SK-N-SH (cell line): ENCODE measurements at regions not wholly inside any gene's neighbourhood (a gene's known extent, or its start where the extent isn't known, plus 50 kb on each side); places are given as distances from the start of the nearest gene placed in this dataset.

ENCODE experiments used
- CTCF ChIA-PET: fragments of 300-600, 350-600 bp; formaldehyde crosslinking; extraction: SDS; loops from one replicate; lab custom pipeline; 2021; lab: Yijun Ruan, JAX
- POLR2A ChIA-PET: fragments of 350-600 bp; sonication (Branson Sonifier 250); formaldehyde crosslinking; extraction: SDS; loops from one replicate; lab custom pipeline; 2020; ENCODE audit warnings: antibody characterized with exemption, inconsistent platforms; lab: Yijun Ruan, JAX
- DNase-seq: peaks from one replicate; pipeline ENCODE4 v3.0.0; 2012
- H2AFZ ChIP-seq: fragments of 200-600 bp; sonication (generic); 2 replicates; pipeline ENCODE4 v1.8.1; 2016; ENCODE audit warnings: antibody characterized with exemption, mild to moderate bottlenecking, low read depth
- H3F3A ChIP-seq: fragments of 200-600 bp; sonication (generic); replicated peaks from 2 replicates; pipeline ENCODE3; 2016; ENCODE audit warnings: antibody characterized with exemption, mild to moderate bottlenecking; ENCODE audit not compliant: insufficient read depth
- H3K27ac ChIP-seq, 2 experiments: fragments of 200-500 bp in 1 of 2; fragments of 200-600 bp in 1 of 2; sonication (Bioruptor generic) in 1 of 2; sonication (generic), shearing (Covaris generic) in 1 of 2; 2 replicates each; pipeline versions ENCODE4 v1.5.1 to v1.6.1; 2014 to 2016; ENCODE audit warnings: low read depth in 2 of 2, inconsistent platforms in 1 of 2, low read length in 1 of 2, mild to moderate bottlenecking in 1 of 2, mixed read lengths in 1 of 2
- H3K27me3 ChIP-seq: fragments of 200-600 bp; sonication (generic), shearing (Covaris generic); 2 replicates; pipeline ENCODE4 v1.6.1; 2016; ENCODE audit warnings: mixed run types; ENCODE audit not compliant: insufficient read depth
- H3K36me3 ChIP-seq, 2 experiments: fragments of 200-500 bp in 1 of 2; fragments of 200-600 bp in 1 of 2; sonication (Bioruptor generic) in 1 of 2; sonication (generic) in 1 of 2; replicated peaks in 1 of 2; 2 replicates each; pipeline versions ENCODE3 to v1.5.1; 2014 to 2016; ENCODE audit warnings: low read length in 1 of 2, mild to moderate bottlenecking in 1 of 2; ENCODE audit not compliant: insufficient read depth in 2 of 2, control insufficient read depth in 1 of 2
- H3K4me1 ChIP-seq, 2 experiments: fragments of 200-500 bp in 1 of 2; fragments of 200-600 bp in 1 of 2; sonication (Bioruptor generic) in 1 of 2; sonication (generic), shearing (Covaris generic) in 1 of 2; 2 replicates each; pipeline versions ENCODE4 v1.5.1 to v1.6.1; 2014 to 2016; ENCODE audit warnings: low read depth in 1 of 2, low read length in 1 of 2, mixed run types in 1 of 2; ENCODE audit not compliant: insufficient read depth in 2 of 2, control insufficient read depth in 1 of 2
- H3K4me2 ChIP-seq: fragments of 200-600 bp; sonication (generic), shearing (Covaris generic); 2 replicates; pipeline ENCODE4 v1.6.1; 2017; ENCODE audit warnings: mixed run types
- H3K4me3 ChIP-seq, 2 experiments: fragments of 200-500 bp in 1 of 2; fragments of 200-600 bp in 1 of 2; sonication (Bioruptor generic) in 1 of 2; sonication (generic), shearing (Covaris generic) in 1 of 2; 2 replicates each; pipeline versions ENCODE4 v1.5.1 to v1.8.1; 2014 to 2016; ENCODE audit warnings: low read depth in 2 of 2, inconsistent platforms in 1 of 2, low read length in 1 of 2, mild to moderate bottlenecking in 1 of 2, mixed read lengths in 1 of 2, moderate library complexity in 1 of 2
- H3K79me2 ChIP-seq: fragments of 200-600 bp; sonication (generic); 2 replicates; pipeline ENCODE4 v1.8.1; 2017; ENCODE audit warnings: mild to moderate bottlenecking; ENCODE audit not compliant: insufficient read depth
- H3K9ac ChIP-seq: fragments of 200-600 bp; sonication (generic); 2 replicates; pipeline ENCODE4 v1.6.1; 2017; ENCODE audit warnings: mixed run types
- H3K9me2 ChIP-seq: fragments of 200-600 bp; sonication (generic); 2 replicates; pipeline ENCODE4 v1.6.1; 2017; ENCODE audit warnings: mixed run types
- H3K9me3 ChIP-seq: fragments of 200-600 bp; sonication (generic); 2 replicates; pipeline ENCODE4 v1.6.1; 2017; ENCODE audit warnings: mixed run types, mild to moderate bottlenecking, moderate library complexity
- H4K20me1 ChIP-seq: fragments of 200-600 bp; sonication (generic); 2 replicates; pipeline ENCODE4 v1.6.1; 2017; ENCODE audit warnings: mild to moderate bottlenecking, mixed run types; ENCODE audit not compliant: insufficient read depth
- CHD2 ChIP-seq: fragments of 150-350 bp; IDR thresholded peaks from 2 replicates; pipeline ENCODE4 v1.6.1; 2018; ENCODE audit warnings: low read length; ENCODE audit not compliant: partially characterized antibody
- FOSL2 ChIP-seq: IDR thresholded peaks from 2 replicates; pipeline ENCODE4 v1.4.0; 2012; ENCODE audit warnings: low read depth, mild to moderate bottlenecking, moderate library complexity, borderline replicate concordance
- FOXJ3 ChIP-seq: sonication (generic); formaldehyde crosslinking; IDR thresholded peaks from 2 replicates; pipeline ENCODE4 v1.5.1; 2020; ENCODE audit warnings: mild to moderate bottlenecking, missing genetic modification reagents
- GATA2 ChIP-seq: sonication (generic); formaldehyde crosslinking; IDR thresholded peaks from 2 replicates; pipeline ENCODE4 v1.5.0; 2020; ENCODE audit warnings: mild to moderate bottlenecking, missing genetic modification reagents
- JUND ChIP-seq: IDR thresholded peaks from 2 replicates; pipeline ENCODE4 v1.4.0; 2012
- MEF2A ChIP-seq: IDR thresholded peaks from 2 replicates; pipeline ENCODE4 v1.4.0; 2012; ENCODE audit warnings: low read depth, borderline replicate concordance
- NRF1 ChIP-seq: IDR thresholded peaks from 2 replicates; pipeline ENCODE4 v1.6.1; 2012; ENCODE audit warnings: low read depth, mild to moderate bottlenecking, low read length
- POLR2AphosphoS5 ChIP-seq: IDR thresholded peaks from 2 replicates; pipeline ENCODE4 v1.6.1; 2012; ENCODE audit warnings: low read depth, low read length
- RFX5 ChIP-seq: IDR thresholded peaks from 2 replicates; pipeline ENCODE4 v1.6.1; 2012; ENCODE audit warnings: mild to moderate bottlenecking, improper control_type of control experiment, low read length
- RXRA ChIP-seq: IDR thresholded peaks from 2 replicates; pipeline ENCODE4 v1.4.0; 2012; ENCODE audit warnings: low read depth, mild to moderate bottlenecking, borderline replicate concordance
- TCF12 ChIP-seq: IDR thresholded peaks from 2 replicates; pipeline ENCODE4 v1.4.0; 2012
- TEAD4 ChIP-seq: IDR thresholded peaks from 2 replicates; pipeline ENCODE4 v1.4.0; 2012; ENCODE audit warnings: mild to moderate bottlenecking, borderline replicate concordance; ENCODE audit not compliant: insufficient read depth
- YY1 ChIP-seq: IDR thresholded peaks from 2 replicates; pipeline ENCODE4 v1.4.0; 2012; ENCODE audit warnings: low read depth, mild to moderate bottlenecking
- WGBS: methylation state at CpG from one replicate; pipeline ENCODE4 v1.1.6; 2017; ENCODE audit warnings: low lambda C conversion rate; 5-methylcytosine and 5-hydroxymethylcytosine counted together
- TF ChIP-seq, protein P1 (sequence below): IDR thresholded peaks from 2 replicates; pipeline ENCODE4 v1.4.0; 2012; ENCODE audit warnings: low read depth, borderline replicate concordance
- TF ChIP-seq, protein P2 (sequence below): fragments of 150-350 bp; IDR thresholded peaks from 2 replicates; pipeline ENCODE4 v1.6.1; 2016; ENCODE audit warnings: mild to moderate bottlenecking, low read depth, low read length

DNA sequence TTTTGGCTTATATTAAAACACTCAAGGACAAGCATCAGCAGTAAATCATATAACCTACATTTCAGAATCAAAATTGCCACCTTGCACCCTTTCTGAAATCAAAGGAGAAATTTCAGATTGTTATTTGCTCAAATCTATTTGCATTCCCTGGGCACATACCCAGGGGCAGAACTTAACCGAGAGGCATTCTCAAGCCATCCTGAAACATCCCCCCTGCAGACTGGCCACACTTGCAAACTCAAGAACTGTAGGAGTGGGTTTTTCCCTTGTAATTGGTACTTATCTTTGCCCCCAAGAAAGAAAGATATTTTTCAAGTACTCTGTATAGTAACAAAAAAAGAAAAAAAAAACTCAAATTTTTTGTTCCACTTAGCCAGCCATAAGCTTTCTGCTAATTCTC is 213.6 kb upstream of the ESRRG start:
- Histone ChIP-seq H2AFZ (no peak overlapping the region), H3F3A (no peaks in the 10 kb centered on the region), H3K9me3 (no peaks in the 10 kb centered on the region), H3K9ac (no peak overlapping the region), H3K4me3 (no peak overlapping the region), H3K36me3 (no peaks in the 10 kb centered on the region), H3K79me2 (no peaks in the 10 kb centered on the region), H3K4me1 (peaks cover 0 to 5% of the 10 kb centered on the region in 2 experiments; a peak in 1 of 4 replicates), H3K27me3 (no peaks in the 10 kb centered on the region), H4K20me1 (no peaks in the 10 kb centered on the region), H3K9me2 (no peaks in the 10 kb centered on the region), H3K4me2 (no peak overlapping the region), H3K27ac (no peak overlapping the region; a peak in 1 of 4 replicates)
- ChIA-PET CTCF (no interaction called here), POLR2A (interaction anchor here (0.7 kb wide), 1 partner anchor 16 kb away, joined by 3 read pairs; no protein-coding TSS in a partner anchor)
- no peak for DNase-seq
- TF ChIP-seq JUND (no peak), NRF1 (no peak), RXRA (no peak), RFX5 (no peak), GATA2 (CRISPR knock-in tag) (no peak), CHD2 (no peak)
- TF ChIP-seq, protein P1, sequence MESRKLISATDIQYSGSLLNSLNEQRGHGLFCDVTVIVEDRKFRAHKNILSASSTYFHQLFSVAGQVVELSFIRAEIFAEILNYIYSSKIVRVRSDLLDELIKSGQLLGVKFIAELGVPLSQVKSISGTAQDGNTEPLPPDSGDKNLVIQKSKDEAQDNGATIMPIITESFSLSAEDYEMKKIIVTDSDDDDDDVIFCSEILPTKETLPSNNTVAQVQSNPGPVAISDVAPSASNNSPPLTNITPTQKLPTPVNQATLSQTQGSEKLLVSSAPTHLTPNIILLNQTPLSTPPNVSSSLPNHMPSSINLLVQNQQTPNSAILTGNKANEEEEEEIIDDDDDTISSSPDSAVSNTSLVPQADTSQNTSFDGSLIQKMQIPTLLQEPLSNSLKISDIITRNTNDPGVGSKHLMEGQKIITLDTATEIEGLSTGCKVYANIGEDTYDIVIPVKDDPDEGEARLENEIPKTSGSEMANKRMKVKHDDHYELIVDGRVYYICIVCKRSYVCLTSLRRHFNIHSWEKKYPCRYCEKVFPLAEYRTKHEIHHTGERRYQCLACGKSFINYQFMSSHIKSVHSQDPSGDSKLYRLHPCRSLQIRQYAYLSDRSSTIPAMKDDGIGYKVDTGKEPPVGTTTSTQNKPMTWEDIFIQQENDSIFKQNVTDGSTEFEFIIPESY = no peak
- TF ChIP-seq, protein P2, sequence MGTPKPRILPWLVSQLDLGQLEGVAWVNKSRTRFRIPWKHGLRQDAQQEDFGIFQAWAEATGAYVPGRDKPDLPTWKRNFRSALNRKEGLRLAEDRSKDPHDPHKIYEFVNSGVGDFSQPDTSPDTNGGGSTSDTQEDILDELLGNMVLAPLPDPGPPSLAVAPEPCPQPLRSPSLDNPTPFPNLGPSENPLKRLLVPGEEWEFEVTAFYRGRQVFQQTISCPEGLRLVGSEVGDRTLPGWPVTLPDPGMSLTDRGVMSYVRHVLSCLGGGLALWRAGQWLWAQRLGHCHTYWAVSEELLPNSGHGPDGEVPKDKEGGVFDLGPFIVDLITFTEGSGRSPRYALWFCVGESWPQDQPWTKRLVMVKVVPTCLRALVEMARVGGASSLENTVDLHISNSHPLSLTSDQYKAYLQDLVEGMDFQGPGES = no peak
- 55% methylated on average over 1 of the region's 1 CpG for WGBS

DNA sequence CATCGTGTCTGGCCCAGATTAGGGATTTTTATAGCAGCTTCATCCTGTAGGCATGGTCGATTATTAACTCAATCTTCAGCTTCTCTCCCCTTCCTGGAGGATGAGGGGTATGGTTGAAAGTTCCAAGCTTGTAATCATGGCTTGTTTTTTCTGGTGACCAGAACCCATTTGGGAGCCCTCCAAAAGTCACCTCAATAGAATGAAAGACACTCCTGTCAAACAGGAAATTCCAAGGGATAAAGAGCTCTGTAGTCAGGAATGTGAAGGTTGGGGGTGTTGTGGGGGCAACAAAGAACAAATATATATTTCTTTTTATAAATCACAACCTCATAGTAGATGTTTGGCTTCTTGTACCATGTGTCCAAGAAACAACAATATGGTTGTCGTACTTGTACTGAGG is 212.7 kb upstream of the ESRRG start:
- Histone ChIP-seq H3K4me2 (no peak overlapping the region), H3K79me2 (no peaks in the 10 kb centered on the region), H3K9ac (no peak overlapping the region), H2AFZ (no peak overlapping the region), H3F3A (no peaks in the 10 kb centered on the region), H3K4me3 (no peak overlapping the region), H4K20me1 (no peaks in the 10 kb centered on the region), H3K36me3 (no peaks in the 10 kb centered on the region), H3K9me3 (no peaks in the 10 kb centered on the region)
- no peak for DNase-seq
- TF ChIP-seq POLR2AphosphoS5 (no peak), FOSL2 (no peak), YY1 (no peak), TEAD4 (no peak), MEF2A (no peak), TCF12 (no peak), GATA2 (CRISPR knock-in tag) (no peak), FOXJ3 (CRISPR knock-in tag) (no peak)
- TF ChIP-seq, protein P1 = no peak
- TF ChIP-seq, protein P2 = no peak
- TF ChIP-seq, all 33 proteins: peak for 0
- no peak overlapping the region; a peak in 1 of 4 replicates for H3K27ac ChIP-seq
- ChIA-PET POLR2A (no interaction called here), CTCF (no interaction called here)
- no peaks in the 10 kb centered on the region for H3K27me3 ChIP-seq
- no peaks in the 10 kb centered on the region for H3K9me2 ChIP-seq
- H3K4me1 ChIP-seq = peaks cover 0 to 5% of the 10 kb centered on the region in 2 experiments; a peak in 1 of 4 replicates
- WGBS = 82% methylated on average over 3 of the region's 3 CpGs
